GM12878 (cell line): ENCODE measurements at regions not wholly inside any gene's neighbourhood (a gene's known extent, or its start where the extent isn't known, plus 50 kb on each side); places are given as distances from the start of the nearest gene placed in this dataset.

Experiments
- ATAC-seq: fragments of 200-7000 bp; cut with Tn5 transposase; 3 replicates; pipeline ENCODE4 v1.9.1; 2020; ENCODE audit warnings: mild to moderate bottlenecking, moderate library complexity
- BruUV-seq: library from RNA; stranded (reverse); fragments of 400-500 nt; replicated peaks from 2 replicates; lab custom pipeline; 2021; lab: Mats Ljungman, UMichigan
- CTCF ChIA-PET: fragments of 300-600 bp; sonication (Branson Sonifier 250); formaldehyde crosslinking; extraction: SDS; loops from one replicate; lab custom pipeline; 2021; ENCODE audit warnings: inconsistent platforms; lab: Yijun Ruan, JAX
- POLR2A ChIA-PET: fragments of 350-600 bp; formaldehyde crosslinking; extraction: SDS; loops from one replicate; lab custom pipeline; 2021; ENCODE audit warnings: inconsistent platforms; lab: Charles Lee
- RAD21 ChIA-PET: fragments of 300-600 bp; sonication (Branson Sonifier 250); formaldehyde crosslinking; loops from one replicate; lab custom pipeline; 2023; ENCODE audit warnings: antibody characterized with exemption; ENCODE audit not compliant: unreplicated experiment; lab: Charles Lee
- SMC1A ChIA-PET: fragments of 300-600 bp; sonication (Branson Sonifier 250); formaldehyde crosslinking; loops from one replicate; lab custom pipeline; 2023; ENCODE audit not compliant: unreplicated experiment, uncharacterized antibody; lab: Charles Lee
- DNase-seq: peaks from one replicate; pipeline ENCODE4 v3.0.0-alpha.2; 2011; ENCODE audit warnings: low read depth, low spot score
- FAIRE-seq: peaks from 3 replicates; lab custom pipeline; 2011; peaks lifted over from hg19 to GRCh38; lab: Jason Lieb, UNC
- H2AFZ ChIP-seq: 2 replicates; pipeline ENCODE4 v1.6.0; 2011; ENCODE audit warnings: low read depth, low read length, control low read depth; ENCODE audit not compliant: control insufficient read depth
- H3K27ac ChIP-seq: 2 replicates; pipeline ENCODE4 v1.5.1; 2011; ENCODE audit warnings: control low read depth; ENCODE audit not compliant: control insufficient read depth, insufficient read depth
- H3K27me3 ChIP-seq, 2 experiments: replicated peaks in 1 of 2; 2 replicates each; pipeline versions ENCODE4 v1.6.0 to v1.6.1; 2011; ENCODE audit warnings: low read length in 1 of 2; ENCODE audit not compliant: control insufficient read depth in 2 of 2, insufficient read depth in 2 of 2
- H3K36me3 ChIP-seq, 2 experiments: 2 replicates each; pipeline ENCODE4 v1.5.1; 2011; ENCODE audit warnings: low read length in 1 of 2; ENCODE audit not compliant: control insufficient read depth in 2 of 2, insufficient read depth in 2 of 2
- H3K4me1 ChIP-seq: 2 replicates; pipeline ENCODE4 v1.6.1; 2011; ENCODE audit warnings: mild to moderate bottlenecking, low read length, moderate library complexity, mixed read lengths; ENCODE audit not compliant: control insufficient read depth, insufficient read depth
- H3K4me2 ChIP-seq: 2 replicates; pipeline ENCODE4 v1.6.0; 2011; ENCODE audit warnings: control low read depth; ENCODE audit not compliant: control insufficient read depth, insufficient read depth
- H3K4me3 ChIP-seq: fragments of 200-600 bp; sonication (generic); 2 replicates; pipeline ENCODE4 v1.5.1; 2016
- H3K79me2 ChIP-seq: 2 replicates; pipeline ENCODE4 v1.6.0; 2011; ENCODE audit warnings: low read length; ENCODE audit not compliant: control insufficient read depth, insufficient read depth
- H3K9ac ChIP-seq: 2 replicates; pipeline ENCODE4 v1.8.0; 2011; ENCODE audit warnings: low read length, control low read depth, mixed read lengths; ENCODE audit not compliant: control insufficient read depth, insufficient read depth
- H3K9me3 ChIP-seq: replicated peaks from 3 replicates; pipeline ENCODE4 v1.5.1; 2011; ENCODE audit warnings: mild to moderate bottlenecking, low read length; ENCODE audit not compliant: control insufficient read depth, insufficient read depth
- H4K20me1 ChIP-seq: 2 replicates; pipeline ENCODE4 v1.6.0; 2011; ENCODE audit not compliant: control insufficient read depth, insufficient read depth
- IRF4 ChIP-seq: IDR thresholded peaks from 2 replicates; pipeline ENCODE4 v1.6.1; 2011; ENCODE audit warnings: low read depth, low read length
- LARP7 ChIP-seq: fragments of 450-650 bp; IDR thresholded peaks from 2 replicates; pipeline ENCODE4 v1.6.1; 2017; ENCODE audit warnings: mild to moderate bottlenecking
- NFYB ChIP-seq: IDR thresholded peaks from 2 replicates; pipeline ENCODE4 v1.6.1; 2011; ENCODE audit warnings: low read depth, mild to moderate bottlenecking, low read length, improper control_type of control experiment, moderate library complexity; ENCODE audit not compliant: insufficient read depth
- RB1 ChIP-seq: fragments of 450-650 bp; formaldehyde crosslinking; IDR thresholded peaks from 2 replicates; pipeline ENCODE4 v1.6.1; 2017; ENCODE audit warnings: mild to moderate bottlenecking, borderline replicate concordance
- YBX1 ChIP-seq: fragments of 450-650 bp; IDR thresholded peaks from 2 replicates; pipeline ENCODE4 v1.6.1; 2016; ENCODE audit warnings: antibody characterized with exemption
- ZBTB11 ChIP-seq: fragments of 450-650 bp; formaldehyde crosslinking; IDR thresholded peaks from 2 replicates; pipeline ENCODE4 v1.5.0; 2022; ENCODE audit warnings: mild to moderate bottlenecking, missing genetic modification characterization
- WGBS: methylation state at CpG from one replicate; pipeline ENCODE4 v1.1.6; 2016; ENCODE audit warnings: low lambda C conversion rate; ENCODE audit not compliant: insufficient replicate concordance, insufficient coverage; ENCODE audit errors: missing lambda C conversion rate; 5-methylcytosine and 5-hydroxymethylcytosine counted together
- in situ Hi-C: fragments of 300-500 bp; cut with MboI; formaldehyde crosslinking; loops from 9 replicates; pipeline ENCODE4 v1.14.3; 2018; ENCODE audit warnings: mixed read lengths
- intact Hi-C: fragments of 100-400 bp; cut with micrococcal nuclease; formaldehyde crosslinking; loops from one replicate; pipeline ENCODE4 v1.14.2; 2022; ENCODE audit not compliant: unreplicated experiment

- Histone ChIP-seq H3K36me3 (no peaks in the 10 kb centered on the region; a peak in 1 of 4 replicates), H3K27me3 (no peaks in the 10 kb centered on the region), H3K4me2 (no peak overlapping the region), H3K27ac (no peak overlapping the region), H3K79me2 (no peaks in the 10 kb centered on the region), H3K4me3 (no peak overlapping the region), H4K20me1 (no peaks in the 10 kb centered on the region), H2AFZ (no peak overlapping the region), H3K9ac (no peak overlapping the region), H3K4me1 (peaks cover 2% of the 10 kb centered on the region; the same call in 1 of the 2 replicates), H3K9me3 (no peaks in the 10 kb centered on the region; the same call in 1 of the 3 replicates)
- in situ Hi-C loops (no loop called here), intact Hi-C loops (no loop called here)
- SMC1A ChIA-PET = no interaction called here
- 100% methylated on average over 1 of the region's 1 CpG for WGBS
- CTCF ChIA-PET = no interaction called here
- RAD21 ChIA-PET = no interaction called here
- FAIRE-seq (no peak), DNase-seq (no peak), ATAC-seq (no peak)
- TF ChIP-seq LARP7 = no peak
- no peak for TF ChIP-seq IRF4
- no peak for TF ChIP-seq ZBTB11 (CRISPR knock-in tag)
- TF ChIP-seq NFYB = no peak
- TF ChIP-seq RB1 = no peak
- no peak for TF ChIP-seq YBX1
- no TSS peak for BruUV-seq
- POLR2A ChIA-PET = no interaction called here
Observed at GRCh38 chr13:73937441-73937840, 196.8 kb downstream of the KLF12 start.
